Activated CD4-positive, alpha-beta memory T cell treated with anti-CD3 and anti-CD28 coated beads for 36 hours (primary cell): ENCODE measurements at regions not wholly inside any gene's neighbourhood (a gene's known extent, or its start where the extent isn't known, plus 50 kb on each side); places are given as distances from the start of the nearest gene placed in this dataset.
"Not testable (repeated sequence)": the region's sequence is repeated elsewhere in the genome, so short reads cannot be mapped to it uniquely, and the experiment has no call there.

ENCODE experiments used
- CTCF ChIA-PET: fragments of 350-600 bp; sonication (Branson Sonifier 250); formaldehyde crosslinking; loops from one replicate; lab custom pipeline; 2021; ENCODE audit warnings: antibody characterized with exemption, inconsistent platforms; lab: Charles Lee
- POLR2A ChIA-PET: fragments of 350-600 bp; sonication (Branson Sonifier 250); formaldehyde crosslinking; loops from one replicate; lab custom pipeline; 2021; ENCODE audit warnings: antibody characterized with exemption; lab: Charles Lee
- DNase-seq: peaks from one replicate; pipeline ENCODE4 v3.0.0-alpha.2; 2020
- H3K27ac Mint-ChIP-seq: one replicate; pipeline ENCODE4 v1.8.0; 2021; ENCODE audit warnings: mixed read lengths
- H3K27me3 Mint-ChIP-seq: one replicate; pipeline ENCODE4 v1.8.0; 2021; ENCODE audit warnings: mixed read lengths
- H3K36me3 Mint-ChIP-seq: one replicate; pipeline ENCODE4 v1.8.0; 2021; ENCODE audit warnings: mixed read lengths
- H3K4me1 Mint-ChIP-seq: one replicate; pipeline ENCODE4 v1.8.0; 2021; ENCODE audit warnings: low read depth, mixed read lengths
- H3K4me3 Mint-ChIP-seq: one replicate; pipeline ENCODE4 v1.8.0; 2021; ENCODE audit warnings: mild to moderate bottlenecking, mixed read lengths
- H3K9me3 Mint-ChIP-seq: one replicate; pipeline ENCODE4 v1.8.0; 2021; ENCODE audit warnings: mixed read lengths
- intact Hi-C: fragments of 100-400 bp; cut with micrococcal nuclease; formaldehyde crosslinking; loops from one replicate; pipeline ENCODE4 v1.15.1; 2023

DNA sequence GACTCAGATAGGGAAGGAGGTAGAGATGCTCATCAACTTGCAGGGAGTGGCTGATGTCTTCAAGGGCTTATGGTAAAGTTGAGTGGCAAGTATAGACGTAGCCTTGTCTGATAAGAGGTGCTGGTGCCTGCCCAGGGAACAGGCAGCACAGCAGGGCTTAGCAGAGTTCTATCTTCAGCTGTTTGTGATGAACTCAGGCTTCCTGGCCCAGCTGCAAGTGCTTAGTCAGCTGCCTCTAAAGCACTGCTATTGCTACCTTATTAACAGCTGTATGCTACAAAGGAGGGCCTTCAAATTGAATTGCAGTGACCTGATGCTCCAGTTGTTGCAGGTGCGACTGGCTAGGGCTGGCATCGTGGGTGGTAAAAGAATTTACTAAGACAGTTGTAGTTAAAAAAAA lies 82.1 kb downstream of the TSN start:
- H3K27ac Mint-ChIP-seq: no peak overlapping the region
- ChIA-PET POLR2A (no interaction called here), CTCF (no interaction called here)
- peaks cover 3% of the 10 kb centered on the region for H3K27me3 Mint-ChIP-seq
- no peaks in the 10 kb centered on the region for H3K4me1 Mint-ChIP-seq
- no peak for DNase-seq
- H3K9me3 Mint-ChIP-seq: no peaks in the 10 kb centered on the region
- intact Hi-C loops: no loop called here
- H3K36me3 Mint-ChIP-seq: no peaks in the 10 kb centered on the region
- H3K4me3 Mint-ChIP-seq: no peak overlapping the region

DNA sequence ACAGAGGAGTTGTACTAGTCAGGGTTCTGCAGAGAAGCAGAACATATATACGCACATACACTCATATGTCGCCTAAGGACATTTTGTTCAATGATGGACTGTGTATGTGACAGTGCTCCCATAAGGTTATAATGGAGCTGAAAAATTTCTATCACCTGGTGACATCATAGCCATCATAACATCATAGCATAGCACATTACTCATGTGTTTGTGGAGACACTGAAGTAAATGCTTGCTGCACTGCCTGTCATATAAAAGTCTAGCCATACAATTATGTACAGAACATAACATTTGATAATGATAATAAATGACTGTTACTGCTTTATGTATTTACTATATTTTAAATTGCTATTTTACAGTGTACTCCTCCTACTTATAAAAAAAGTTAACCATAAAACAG lies 83.1 kb downstream of the TSN start:
- Mint-ChIP-seq H3K9me3 (no peaks in the 10 kb centered on the region), H3K4me1 (no peaks in the 10 kb centered on the region), H3K27me3 (peaks cover 3% of the 10 kb centered on the region), H3K4me3 (no peak overlapping the region), H3K36me3 (no peaks in the 10 kb centered on the region), H3K27ac (no peak overlapping the region)
- ChIA-PET CTCF (no interaction called here), POLR2A (no interaction called here)
- intact Hi-C loops: no loop called here
- no peak for DNase-seq

DNA sequence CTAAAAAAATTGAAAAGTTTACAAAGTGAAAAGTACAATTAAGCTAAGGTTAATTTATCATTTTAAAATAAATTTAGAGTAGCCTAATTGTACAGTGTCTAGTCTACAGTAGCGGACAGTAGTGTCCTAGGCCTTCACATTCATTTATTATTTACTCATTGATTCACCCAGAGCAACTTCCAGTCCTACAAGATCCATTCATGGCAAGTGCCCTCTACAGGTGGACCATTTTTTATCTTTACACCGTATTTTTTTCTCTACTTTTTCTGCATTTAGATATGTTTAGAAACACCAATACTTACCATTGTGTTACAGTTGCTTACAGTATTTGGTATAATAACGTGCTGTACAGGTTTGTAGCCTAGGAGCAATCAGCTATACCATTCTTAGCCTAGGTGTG lies 84.1 kb downstream of the TSN start:
- Mint-ChIP-seq H3K4me1 (no peaks in the 10 kb centered on the region), H3K9me3 (no peaks in the 10 kb centered on the region), H3K4me3 (no peak overlapping the region), H3K36me3 (no peaks in the 10 kb centered on the region), H3K27ac (no peak overlapping the region), H3K27me3 (peaks cover 6% of the 10 kb centered on the region)
- POLR2A ChIA-PET: no interaction called here
- DNase-seq: no peak
- intact Hi-C loops: no loop called here
- CTCF ChIA-PET: no interaction called here

DNA sequence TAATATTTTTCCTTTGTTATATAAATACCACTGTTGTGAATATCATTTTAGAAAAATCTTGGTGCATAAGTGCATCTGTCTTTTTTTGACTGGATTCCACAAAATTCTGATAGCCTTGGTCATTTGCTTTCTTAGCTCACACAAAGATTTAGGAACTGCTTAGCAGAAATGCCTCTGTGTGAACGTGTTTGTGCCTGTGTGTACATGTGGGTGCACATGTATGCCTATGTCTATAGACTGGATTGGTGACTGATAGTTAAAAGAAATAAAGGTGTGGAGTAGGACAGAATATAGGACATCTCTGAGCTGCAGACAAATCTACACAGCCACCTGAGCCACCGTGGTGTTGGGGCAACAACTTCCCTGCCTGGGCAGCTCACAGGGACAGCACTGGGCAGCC lies 93.8 kb downstream of the TSN start:
- H3K27ac Mint-ChIP-seq: no peak overlapping the region
- H3K36me3 Mint-ChIP-seq: no peaks in the 10 kb centered on the region
- H3K4me3 Mint-ChIP-seq: no peak overlapping the region
- ChIA-PET CTCF (no interaction called here), POLR2A (interaction anchor here (0.6 kb wide), 1 partner anchor 579 kb away, joined by 5 read pairs; no protein-coding TSS in a partner anchor)
- peaks cover 12% of the 10 kb centered on the region for H3K27me3 Mint-ChIP-seq
- no peaks in the 10 kb centered on the region for H3K4me1 Mint-ChIP-seq
- DNase-seq: no peak
- H3K9me3 Mint-ChIP-seq: no peaks in the 10 kb centered on the region
- intact Hi-C loops: no loop called here

DNA sequence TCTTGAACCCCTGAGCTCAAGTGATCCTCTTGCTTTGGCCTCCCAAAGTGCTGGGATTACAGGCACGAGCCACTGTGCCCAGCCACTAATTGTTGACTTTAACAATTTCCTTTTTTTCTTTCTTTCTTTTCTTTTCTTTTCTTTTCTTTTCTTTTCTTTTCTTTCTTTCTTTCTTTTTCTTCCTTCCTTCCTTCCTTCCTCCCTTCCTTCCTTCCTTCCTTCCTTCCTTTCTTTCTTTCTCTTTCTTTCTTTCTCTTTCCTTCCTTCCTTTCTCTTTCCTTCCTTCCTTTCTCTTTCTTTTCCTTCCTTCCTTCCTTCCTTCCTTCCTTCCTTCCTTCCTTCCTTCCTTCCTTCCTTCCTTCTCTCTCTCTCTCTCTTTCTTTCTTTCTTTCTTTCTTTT lies 97.7 kb downstream of the TSN start:
- DNase-seq, POLR2A ChIA-PET, H3K27ac Mint-ChIP-seq, H3K9me3 Mint-ChIP-seq, H3K4me1 Mint-ChIP-seq, intact Hi-C loops, H3K4me3 Mint-ChIP-seq, H3K36me3 Mint-ChIP-seq: not testable (repeated sequence)
- CTCF ChIA-PET: interaction anchor here (1.3 kb wide), 1 partner anchor 44 kb away, joined by 3 read pairs; no protein-coding TSS in a partner anchor
- H3K27me3 Mint-ChIP-seq: peaks cover 15% of the 10 kb centered on the region

DNA sequence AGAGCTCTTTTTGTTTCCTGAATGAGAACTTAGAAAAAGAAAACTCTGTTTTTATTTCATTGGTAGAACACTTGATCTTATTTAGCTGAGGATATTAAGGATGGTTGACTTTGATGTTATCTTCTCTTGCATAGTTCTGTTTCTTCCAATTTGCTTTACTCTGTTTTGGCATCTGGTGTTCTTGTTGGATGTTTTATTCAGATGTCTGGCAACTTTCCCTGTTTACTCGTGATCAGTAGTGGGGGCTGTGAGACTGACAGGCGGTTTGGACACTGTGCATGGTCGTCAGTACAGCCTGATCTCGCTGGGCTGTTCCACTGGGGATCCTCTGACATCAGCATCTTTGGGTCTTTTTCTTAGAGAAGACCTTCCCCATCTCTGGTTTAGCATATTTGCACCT lies 100.1 kb downstream of the TSN start:
- intact Hi-C loops: no loop called here
- peaks cover 16% of the 10 kb centered on the region for H3K27me3 Mint-ChIP-seq
- ChIA-PET POLR2A (no interaction called here), CTCF (no interaction called here)
- H3K4me3 Mint-ChIP-seq: no peak overlapping the region
- no peak for DNase-seq
- H3K36me3 Mint-ChIP-seq: no peaks in the 10 kb centered on the region
- H3K9me3 Mint-ChIP-seq: peaks cover 4% of the 10 kb centered on the region
- no peak overlapping the region for H3K27ac Mint-ChIP-seq
- no peaks in the 10 kb centered on the region for H3K4me1 Mint-ChIP-seq

DNA sequence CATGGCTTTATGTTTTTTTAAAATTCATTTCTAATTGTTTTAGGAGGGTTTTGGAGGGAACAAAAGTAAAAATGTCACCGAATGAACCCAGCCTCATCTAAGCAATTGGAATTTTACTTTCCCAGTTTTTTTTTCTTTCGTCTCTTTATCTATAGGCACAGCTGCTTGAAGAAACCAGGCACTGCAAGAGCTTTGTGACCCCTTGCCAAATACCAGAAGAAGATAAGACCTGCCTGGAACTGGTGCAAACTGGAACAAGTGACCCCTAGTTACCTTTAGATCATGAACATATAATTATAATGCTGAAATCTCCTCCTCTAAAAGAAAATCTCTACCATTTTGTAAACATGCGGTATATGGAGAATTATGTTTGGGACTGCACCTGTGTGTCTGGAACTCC lies 100.9 kb downstream of the TSN start:
- peaks cover 19% of the 10 kb centered on the region for H3K27me3 Mint-ChIP-seq
- H3K36me3 Mint-ChIP-seq: no peaks in the 10 kb centered on the region
- DNase-seq: no peak
- no peaks in the 10 kb centered on the region for H3K4me1 Mint-ChIP-seq
- no peak overlapping the region for H3K4me3 Mint-ChIP-seq
- H3K27ac Mint-ChIP-seq: no peak overlapping the region
- intact Hi-C loops: no loop called here
- POLR2A ChIA-PET: no interaction called here
- peaks cover 4% of the 10 kb centered on the region for H3K9me3 Mint-ChIP-seq
- CTCF ChIA-PET: no interaction called here

DNA sequence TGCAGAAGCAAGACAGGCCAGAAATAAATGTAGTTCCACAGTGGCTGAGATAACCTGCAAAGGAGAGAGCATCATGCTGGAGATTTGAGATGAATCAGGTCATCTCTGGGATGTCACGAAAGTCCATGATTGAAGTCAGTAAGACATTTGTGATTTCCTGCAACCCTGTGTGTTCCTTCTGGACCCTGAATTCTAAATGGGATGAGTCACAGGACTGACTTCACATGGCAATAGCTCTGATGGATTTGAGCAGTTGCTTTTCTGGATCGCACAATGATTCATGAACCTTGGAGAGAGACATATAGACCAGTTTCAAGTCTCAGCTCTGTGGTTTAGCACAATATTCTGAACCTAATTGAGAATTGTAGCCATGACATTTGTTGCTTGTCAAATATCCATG lies 102.9 kb downstream of the TSN start:
- H3K4me3 Mint-ChIP-seq: no peak overlapping the region
- peaks cover 4% of the 10 kb centered on the region for H3K9me3 Mint-ChIP-seq
- H3K4me1 Mint-ChIP-seq: no peaks in the 10 kb centered on the region
- ChIA-PET POLR2A (no interaction called here), CTCF (no interaction called here)
- DNase-seq: no peak
- H3K27me3 Mint-ChIP-seq: peaks cover 27% of the 10 kb centered on the region
- intact Hi-C loops: no loop called here
- H3K27ac Mint-ChIP-seq: no peak overlapping the region
- no peaks in the 10 kb centered on the region for H3K36me3 Mint-ChIP-seq

DNA sequence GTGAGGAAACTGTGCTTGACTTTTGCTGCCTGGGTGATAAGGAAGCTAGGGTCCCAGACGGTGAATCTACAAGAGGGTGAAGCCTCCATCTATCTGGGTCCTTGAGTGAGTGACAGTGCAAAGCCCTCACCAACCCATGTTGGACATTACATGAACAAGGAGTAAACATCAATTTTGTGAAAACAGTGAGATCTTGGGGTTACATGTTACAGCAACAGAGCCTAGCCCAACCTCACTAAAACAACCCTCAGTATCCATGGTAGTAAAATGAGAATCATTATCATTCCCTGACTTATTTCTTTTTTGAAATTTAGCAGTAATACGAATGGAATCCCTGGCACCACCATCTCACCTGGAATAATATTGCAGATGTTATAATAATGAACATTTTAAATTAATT lies 103.4 kb downstream of the TSN start:
- intact Hi-C loops: no loop called here
- Mint-ChIP-seq H3K36me3 (no peaks in the 10 kb centered on the region), H3K27me3 (peaks cover 28% of the 10 kb centered on the region), H3K4me3 (no peak overlapping the region), H3K4me1 (no peaks in the 10 kb centered on the region), H3K27ac (no peak overlapping the region), H3K9me3 (peaks cover 6% of the 10 kb centered on the region)
- ChIA-PET CTCF (no interaction called here), POLR2A (no interaction called here)
- no peak for DNase-seq

DNA sequence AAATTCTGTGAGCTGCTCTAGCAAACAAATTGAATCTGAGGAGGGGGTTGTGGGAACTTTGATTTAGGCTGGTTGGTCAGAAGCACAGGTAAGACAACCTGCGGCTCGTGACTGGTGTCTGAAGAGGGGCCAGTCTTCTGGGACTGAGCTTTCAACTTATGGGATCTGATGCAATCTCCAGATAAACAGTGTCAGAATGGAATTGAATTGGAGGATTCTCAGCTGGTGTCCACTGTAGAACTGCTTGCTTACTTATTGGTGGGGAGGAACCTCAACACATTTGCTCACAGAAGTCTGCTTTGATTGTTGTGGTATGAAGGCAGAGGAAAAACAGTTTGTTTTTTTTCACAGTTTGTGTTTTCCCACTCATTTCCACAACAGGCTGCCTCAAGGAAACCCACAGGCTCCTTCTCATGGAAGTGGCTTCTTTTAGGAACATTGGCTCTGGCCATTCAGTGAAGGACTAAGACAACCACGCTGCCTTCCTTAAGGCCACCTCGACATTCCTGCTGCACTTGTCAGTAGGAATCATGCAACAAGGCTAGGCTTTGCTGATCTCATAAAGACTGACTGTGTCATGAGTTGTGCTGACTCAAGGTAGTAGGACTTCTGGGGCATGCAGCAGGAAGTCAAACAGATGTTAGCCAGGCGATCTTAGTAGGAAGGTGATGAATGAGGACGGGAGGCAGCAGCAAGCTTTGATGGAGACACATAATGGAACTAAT lies 104.7 kb downstream of the TSN start:
- no peak for DNase-seq
- ChIA-PET POLR2A (no interaction called here), CTCF (no interaction called here)
- intact Hi-C loops: no loop called here
- Mint-ChIP-seq H3K4me3 (no peak overlapping the region), H3K27me3 (peaks cover 28% of the 10 kb centered on the region), H3K36me3 (no peaks in the 10 kb centered on the region), H3K9me3 (peaks cover 2% of the 10 kb centered on the region), H3K27ac (no peak overlapping the region), H3K4me1 (no peaks in the 10 kb centered on the region)

DNA sequence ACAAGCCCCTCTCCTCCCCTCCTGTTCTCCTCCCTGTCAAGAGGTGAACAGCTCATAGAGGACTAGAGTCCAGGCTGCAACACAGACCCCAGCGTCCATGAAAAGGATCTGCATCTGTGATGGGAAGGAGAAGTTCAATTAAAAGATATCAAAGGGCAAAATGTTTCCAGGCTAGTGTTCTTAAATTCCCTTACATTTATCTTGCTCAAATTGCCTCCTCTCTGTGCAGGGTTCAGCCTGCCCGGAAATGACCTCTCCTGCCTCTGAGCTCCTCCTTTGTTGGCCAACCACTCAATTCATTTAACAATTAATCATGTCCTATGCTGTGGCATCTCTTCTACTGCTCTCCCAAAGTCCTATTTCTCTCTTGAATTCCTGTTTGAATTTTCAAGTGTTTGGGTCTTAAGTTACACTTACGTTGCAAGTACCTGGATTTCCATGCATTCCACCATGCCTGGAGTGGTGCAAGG lies 105.3 kb downstream of the TSN start:
- intact Hi-C loops: no loop called here
- peaks cover 28% of the 10 kb centered on the region for H3K27me3 Mint-ChIP-seq
- ChIA-PET POLR2A (no interaction called here), CTCF (no interaction called here)
- H3K4me1 Mint-ChIP-seq: no peaks in the 10 kb centered on the region
- no peaks in the 10 kb centered on the region for H3K36me3 Mint-ChIP-seq
- H3K27ac Mint-ChIP-seq: no peak overlapping the region
- H3K9me3 Mint-ChIP-seq: peaks cover 2% of the 10 kb centered on the region
- H3K4me3 Mint-ChIP-seq: no peak overlapping the region
- DNase-seq: no peak

DNA sequence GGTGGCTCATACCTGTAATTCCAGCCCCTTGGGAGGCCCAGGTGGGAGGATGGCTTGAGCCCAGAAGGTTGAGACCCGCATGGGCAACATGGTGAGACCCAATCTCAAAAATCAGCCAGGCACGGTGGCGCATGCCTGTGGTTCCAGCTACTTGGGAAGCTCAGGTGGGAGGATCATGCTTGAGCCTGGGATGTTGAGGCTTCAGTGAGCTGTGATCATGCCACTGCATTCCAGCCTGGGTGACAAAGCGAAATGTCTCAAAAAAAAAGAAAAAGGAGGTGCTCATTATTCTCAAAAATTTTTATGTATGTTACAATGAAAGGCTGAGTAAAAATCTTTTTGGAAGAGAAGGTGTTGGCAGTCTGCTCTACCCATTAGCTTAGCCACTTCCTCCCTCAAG lies 106.8 kb downstream of the TSN start:
- ChIA-PET POLR2A (no interaction called here), CTCF (interaction anchor here (0.6 kb wide), 1 partner anchor 36 kb away, joined by 3 read pairs; no protein-coding TSS in a partner anchor)
- no peaks in the 10 kb centered on the region for H3K36me3 Mint-ChIP-seq
- H3K27ac Mint-ChIP-seq: no peak overlapping the region
- no peak for DNase-seq
- H3K4me1 Mint-ChIP-seq: no peaks in the 10 kb centered on the region
- intact Hi-C loops: no loop called here
- peaks cover 30% of the 10 kb centered on the region for H3K27me3 Mint-ChIP-seq
- peaks cover 2% of the 10 kb centered on the region for H3K9me3 Mint-ChIP-seq
- no peak overlapping the region for H3K4me3 Mint-ChIP-seq

DNA sequence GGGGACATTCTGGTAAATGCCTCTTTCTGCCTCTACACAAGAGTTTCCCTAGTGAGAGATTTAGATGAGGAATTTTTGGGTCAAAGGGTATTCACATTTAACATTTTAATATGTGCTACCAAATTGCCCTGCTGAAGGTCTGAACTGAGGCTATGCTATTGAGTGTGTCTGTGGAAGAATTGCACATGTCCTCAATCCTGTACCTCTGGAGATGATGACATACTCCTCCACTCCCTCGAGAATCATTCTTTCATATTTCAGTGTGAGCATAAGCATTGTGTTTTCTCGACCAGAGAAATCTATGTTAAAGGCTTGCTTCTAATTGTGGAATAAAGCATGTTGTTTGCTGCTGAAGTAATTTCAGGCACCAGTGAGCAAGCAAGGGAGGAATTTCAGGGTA lies 110.5 kb downstream of the TSN start:
- POLR2A ChIA-PET: no interaction called here
- Mint-ChIP-seq H3K4me1 (no peaks in the 10 kb centered on the region), H3K36me3 (no peaks in the 10 kb centered on the region), H3K4me3 (no peak overlapping the region), H3K27me3 (peaks cover 21% of the 10 kb centered on the region), H3K9me3 (peaks cover 2% of the 10 kb centered on the region), H3K27ac (no peak overlapping the region)
- DNase-seq: no peak
- intact Hi-C loops: no loop called here
- CTCF ChIA-PET: no interaction called here
